OCI-LY1 (cell line): ENCODE measurements at regions not wholly inside any gene's neighbourhood (a gene's known extent, or its start where the extent isn't known, plus 50 kb on each side); places are given as distances from the start of the nearest gene placed in this dataset.
A peak's percentile ranks its signal among the peaks of the same experiment; 100 is the strongest.

Source experiments
- H2AFZ ChIP-seq: fragments of 200-600 bp; sonication (generic), shearing (Covaris generic); 2 replicates; pipeline ENCODE4 v1.6.0; 2014; ENCODE audit warnings: antibody characterized with exemption, mild to moderate bottlenecking, low read length
- H3F3A ChIP-seq: fragments of 200-600 bp; sonication (generic), shearing (Covaris generic); 2 replicates; pipeline ENCODE4 v1.6.0; 2014; ENCODE audit warnings: mild to moderate bottlenecking, antibody characterized with exemption, low read length, moderate library complexity; ENCODE audit not compliant: insufficient read depth
- H3K27ac ChIP-seq: fragments of 200-600 bp; sonication (generic); 2 replicates; pipeline ENCODE4 v1.5.1; 2014; ENCODE audit warnings: low read length, mixed run types, mild to moderate bottlenecking, low read depth; ENCODE audit not compliant: poor library complexity, severe bottlenecking
- H3K27me3 ChIP-seq: fragments of 200-600 bp; sonication (generic); 2 replicates; pipeline ENCODE4 v1.6.0; 2014; ENCODE audit warnings: antibody characterized with exemption, mild to moderate bottlenecking, low read length, moderate library complexity; ENCODE audit not compliant: insufficient read depth
- H3K36me3 ChIP-seq: fragments of 200-600 bp; sonication (generic); 2 replicates; pipeline ENCODE4 v1.6.1; 2014; ENCODE audit warnings: mild to moderate bottlenecking, antibody characterized with exemption, low read length, moderate library complexity, mixed read lengths; ENCODE audit not compliant: insufficient read depth
- H3K4me1 ChIP-seq: fragments of 200-600 bp; sonication (generic); 2 replicates; pipeline ENCODE4 v1.5.1; 2014; ENCODE audit warnings: mild to moderate bottlenecking, low read length, moderate library complexity; ENCODE audit not compliant: insufficient read depth, severe bottlenecking
- H3K4me2 ChIP-seq: fragments of 200-600 bp; sonication (generic), shearing (Covaris generic); 2 replicates; pipeline ENCODE4 v1.6.1; 2014; ENCODE audit warnings: low read length
- H3K4me3 ChIP-seq: fragments of 200-600 bp; sonication (generic); 2 replicates; pipeline ENCODE4 v1.5.1; 2014; ENCODE audit warnings: low read length, low read depth, mild to moderate bottlenecking, mixed read lengths; ENCODE audit not compliant: poor library complexity, severe bottlenecking
- H3K79me2 ChIP-seq: fragments of 200-600 bp; shearing (Covaris generic); 2 replicates; pipeline ENCODE4 v1.6.1; 2016; ENCODE audit warnings: mixed run types, low read length, mixed read lengths; ENCODE audit not compliant: insufficient read depth
- H3K9ac ChIP-seq: fragments of 200-600 bp; sonication (generic), shearing (Covaris generic); 2 replicates; pipeline ENCODE4 v1.6.1; 2014; ENCODE audit warnings: mild to moderate bottlenecking, low read length, mixed read lengths
- H3K9me2 ChIP-seq: fragments of 200-600 bp; sonication (generic), shearing (Covaris generic); 2 replicates; pipeline ENCODE4 v1.6.1; 2014; ENCODE audit warnings: low read depth, mild to moderate bottlenecking, low read length, mixed read lengths
- H3K9me3 ChIP-seq: fragments of 200-600 bp; shearing (Covaris generic); 2 replicates; pipeline ENCODE4 v1.6.1; 2014; ENCODE audit warnings: low read length, mixed read lengths
- H4K20me1 ChIP-seq: fragments of 200-600 bp; sonication (generic), shearing (Covaris generic); 2 replicates; pipeline ENCODE4 v1.6.0; 2016; ENCODE audit warnings: mild to moderate bottlenecking, low read length; ENCODE audit not compliant: insufficient read depth
- CTCF ChIP-seq: fragments of 200-600 bp; sonication (generic), shearing (Covaris generic); IDR thresholded peaks from 2 replicates; pipeline ENCODE4 v1.5.1; 2017; ENCODE audit warnings: mild to moderate bottlenecking, antibody characterized with exemption, low read length, moderate library complexity, mixed read lengths
- EZH2 ChIP-seq: fragments of 200-600 bp; sonication (generic), shearing (Covaris generic); IDR thresholded peaks from 2 replicates; pipeline ENCODE4 v1.8.0; 2017; ENCODE audit warnings: borderline replicate concordance, mixed run types, mild to moderate bottlenecking, antibody characterized with exemption, low read length, moderate library complexity, mixed read lengths

- Histone ChIP-seq H3K9me3 (no peaks in the 10 kb centered on the region), H3K4me1 (peaks cover 3% of the 10 kb centered on the region), H3K4me2 (no peak overlapping the region), H3K9ac (no peak overlapping the region), H4K20me1 (no peaks in the 10 kb centered on the region), H3K9me2 (no peaks in the 10 kb centered on the region), H3K27ac (no peak overlapping the region), H2AFZ (peak overlapping the region; percentile 57; the same call in 1 of the 2 replicates), H3K4me3 (no peak overlapping the region), H3K79me2 (no peaks in the 10 kb centered on the region), H3K27me3 (no peaks in the 10 kb centered on the region), H3F3A (no peaks in the 10 kb centered on the region), H3K36me3 (no peaks in the 10 kb centered on the region)
- no peak for TF ChIP-seq CTCF
- TF ChIP-seq EZH2: no peak
Observed at GRCh38 chr3:23747841-23748240, 57.9 kb upstream of the UBE2E1 start.

GRCh38 chr3:23748398-23749110, 57.2 kb upstream of the UBE2E1 start:
- no peaks in the 10 kb centered on the region for H3K9me3 ChIP-seq
- no peaks in the 10 kb centered on the region for H4K20me1 ChIP-seq
- no peak overlapping the region for H3K27ac ChIP-seq
- H2AFZ ChIP-seq: no peak overlapping the region
- H3K27me3 ChIP-seq: no peaks in the 10 kb centered on the region
- no peak overlapping the region for H3K9ac ChIP-seq
- H3K4me1 ChIP-seq: peaks cover 3% of the 10 kb centered on the region
- H3K4me3 ChIP-seq: no peak overlapping the region
- no peaks in the 10 kb centered on the region for H3K36me3 ChIP-seq
- H3K79me2 ChIP-seq: no peaks in the 10 kb centered on the region
- no peak overlapping the region for H3K4me2 ChIP-seq
- H3F3A ChIP-seq: no peaks in the 10 kb centered on the region
- TF ChIP-seq CTCF (no peak), EZH2 (no peak)
- H3K9me2 ChIP-seq: no peaks in the 10 kb centered on the region

- no peaks in the 10 kb centered on the region for H3F3A ChIP-seq
- H3K4me2 ChIP-seq: no peak overlapping the region
- no peaks in the 10 kb centered on the region for H3K36me3 ChIP-seq
- H3K9me2 ChIP-seq: no peaks in the 10 kb centered on the region
- no peak overlapping the region for H3K4me3 ChIP-seq
- H2AFZ ChIP-seq: no peak overlapping the region
- TF ChIP-seq CTCF (no peak), EZH2 (no peak)
- no peaks in the 10 kb centered on the region for H3K79me2 ChIP-seq
- H3K4me1 ChIP-seq: peaks cover 3% of the 10 kb centered on the region
- H3K9me3 ChIP-seq: no peaks in the 10 kb centered on the region
- no peak overlapping the region for H3K27ac ChIP-seq
- no peak overlapping the region for H3K9ac ChIP-seq
- no peaks in the 10 kb centered on the region for H4K20me1 ChIP-seq
- H3K27me3 ChIP-seq: no peaks in the 10 kb centered on the region
Observed at GRCh38 chr3:23749609-23750008, 56.1 kb upstream of the UBE2E1 start.
